ENCODE measurements at regions not wholly inside any gene's neighbourhood (a gene's known extent, or its start where the extent isn't known, plus 50 kb on each side); places are given as distances from the start of the nearest gene placed in this dataset.
"Not testable (repeated sequence)": the region's sequence is repeated elsewhere in the genome, so short reads cannot be mapped to it uniquely, and the experiment has no call there.

DNA sequence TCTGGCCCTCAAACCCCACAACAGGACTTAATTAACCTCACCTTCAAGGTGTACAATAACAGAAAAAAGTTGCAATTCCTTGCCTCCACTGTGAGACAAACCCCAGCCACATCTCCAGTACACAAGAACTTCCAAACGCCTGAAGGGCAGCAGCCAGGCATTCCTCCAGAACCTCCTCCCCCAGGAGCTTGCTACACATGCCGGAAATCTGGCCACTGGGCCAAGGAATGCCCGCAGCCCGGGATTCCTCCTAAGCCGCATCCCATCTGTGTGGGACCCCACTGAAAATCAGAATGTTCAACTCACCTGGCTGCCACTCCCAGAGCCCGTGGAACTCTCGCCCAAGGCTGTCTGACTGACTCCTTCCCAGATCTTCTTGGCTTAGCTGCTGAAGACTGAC is 901.5 kb downstream of the TAF11L14 start:
- ATAC-seq (ENCODE audit: low read depth in 2 of 2); H3K27ac Mint-ChIP-seq; H3K4me1 Mint-ChIP-seq; H3K27me3 ChIP-seq (ENCODE audit: control insufficient read depth, insufficient read depth, low read length); H3K4me1 ChIP-seq (ENCODE audit: control insufficient read depth, insufficient read depth, low read length, poor library complexity, severe bottlenecking); H3K27ac ChIP-seq (ENCODE audit: insufficient read depth, low read length, poor library complexity, severe bottlenecking); DNase-seq; H3K4me3 Mint-ChIP-seq; H3K27me3 Mint-ChIP-seq; H3K36me3 Mint-ChIP-seq; H3K9me3 ChIP-seq (ENCODE audit: control insufficient read depth in 2 of 2, low read length in 2 of 2); H3K36me3 ChIP-seq (ENCODE audit: control insufficient read depth, insufficient read depth, low read length); H3K4me3 ChIP-seq (ENCODE audit: low read depth, low read length): not testable (repeated sequence)
- H3K9me3 Mint-ChIP-seq, result peaks cover 2 to 15% (median 10%) of the 10 kb centered on the region in 7 donors

DNA sequence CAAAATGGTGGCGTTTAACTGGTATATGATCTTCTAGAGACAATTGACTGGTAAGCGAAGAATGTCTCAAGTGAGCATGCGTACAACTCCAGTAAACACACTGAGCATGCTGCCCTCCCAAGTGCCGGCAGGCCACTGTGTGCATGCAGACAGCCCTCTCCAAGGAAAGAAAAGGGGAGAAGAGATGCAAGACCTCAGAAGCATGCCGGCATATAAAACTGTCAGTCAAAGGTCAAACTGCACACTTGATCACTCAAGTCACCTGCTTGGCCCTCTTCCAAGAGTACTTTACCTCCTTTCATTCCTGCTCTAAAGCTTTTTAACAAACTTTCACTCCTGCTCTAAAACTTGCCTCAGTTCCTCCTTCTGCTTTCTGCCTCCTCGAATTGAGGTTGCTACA is 910.2 kb downstream of the TAF11L14 start:
- no peaks in the 10 kb centered on the region for H3K36me3 Mint-ChIP-seq
- no peaks in the 10 kb centered on the region for H3K4me1 Mint-ChIP-seq
- H3K27ac Mint-ChIP-seq, result no peak overlapping the region
- Histone ChIP-seq H3K27ac (ENCODE audit: insufficient read depth, low read length, poor library complexity, severe bottlenecking) (no peak overlapping the region), H3K27me3 (ENCODE audit: control insufficient read depth, insufficient read depth, low read length) (no peaks in the 10 kb centered on the region), H3K9me3 (ENCODE audit: control insufficient read depth in 2 of 2, low read length in 2 of 2) (no peaks in the 10 kb centered on the region), H3K4me3 (ENCODE audit: low read depth, low read length) (no peak overlapping the region), H3K4me1 (ENCODE audit: control insufficient read depth, insufficient read depth, low read length, poor library complexity, severe bottlenecking) (no peaks in the 10 kb centered on the region), H3K36me3 (ENCODE audit: control insufficient read depth, insufficient read depth, low read length) (no peaks in the 10 kb centered on the region)
- ATAC-seq (ENCODE audit: low read depth in 2 of 2) (no peak), DNase-seq (no peak)
- peaks cover 0 to 7% (median 2%) of the 10 kb centered on the region in 7 donors for H3K9me3 Mint-ChIP-seq
- no peaks in the 10 kb centered on the region for H3K27me3 Mint-ChIP-seq
- H3K4me3 Mint-ChIP-seq, result no peak overlapping the region

DNA sequence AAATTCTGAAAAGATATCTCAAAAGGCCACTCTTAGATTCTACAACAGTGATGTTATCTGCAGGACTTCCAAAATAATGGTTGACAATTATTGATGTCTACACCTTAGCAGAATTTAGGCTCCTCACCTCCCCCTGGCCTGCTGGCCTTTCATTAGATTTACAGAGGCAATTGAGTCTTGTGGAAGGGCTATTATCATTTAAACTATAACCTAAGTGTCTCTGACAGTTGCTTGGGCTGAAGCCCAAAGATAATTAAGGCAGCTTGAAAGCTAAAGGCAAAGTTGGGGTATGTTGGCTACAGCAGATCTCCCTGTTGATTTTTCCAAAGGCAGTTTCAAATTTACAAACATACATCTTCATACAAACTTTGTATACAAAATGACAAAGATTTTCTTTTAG is 912.3 kb downstream of the TAF11L14 start:
- Histone ChIP-seq H3K4me1 (ENCODE audit: control insufficient read depth, insufficient read depth, low read length, poor library complexity, severe bottlenecking) (no peaks in the 10 kb centered on the region), H3K27me3 (ENCODE audit: control insufficient read depth, insufficient read depth, low read length) (no peaks in the 10 kb centered on the region), H3K36me3 (ENCODE audit: control insufficient read depth, insufficient read depth, low read length) (no peaks in the 10 kb centered on the region), H3K4me3 (ENCODE audit: low read depth, low read length) (no peak overlapping the region), H3K27ac (ENCODE audit: insufficient read depth, low read length, poor library complexity, severe bottlenecking) (no peak overlapping the region), H3K9me3 (ENCODE audit: control insufficient read depth in 2 of 2, low read length in 2 of 2) (no peaks in the 10 kb centered on the region)
- H3K4me1 Mint-ChIP-seq, result no peaks in the 10 kb centered on the region
- no peaks in the 10 kb centered on the region for H3K27me3 Mint-ChIP-seq
- H3K9me3 Mint-ChIP-seq, result peaks cover 0 to 22% (median 5%) of the 10 kb centered on the region in 7 donors
- no peak overlapping the region for H3K27ac Mint-ChIP-seq
- ATAC-seq (ENCODE audit: low read depth in 2 of 2) (no peak), DNase-seq (no peak)
- H3K36me3 Mint-ChIP-seq, result no peaks in the 10 kb centered on the region
- H3K4me3 Mint-ChIP-seq, result no peak overlapping the region

DNA sequence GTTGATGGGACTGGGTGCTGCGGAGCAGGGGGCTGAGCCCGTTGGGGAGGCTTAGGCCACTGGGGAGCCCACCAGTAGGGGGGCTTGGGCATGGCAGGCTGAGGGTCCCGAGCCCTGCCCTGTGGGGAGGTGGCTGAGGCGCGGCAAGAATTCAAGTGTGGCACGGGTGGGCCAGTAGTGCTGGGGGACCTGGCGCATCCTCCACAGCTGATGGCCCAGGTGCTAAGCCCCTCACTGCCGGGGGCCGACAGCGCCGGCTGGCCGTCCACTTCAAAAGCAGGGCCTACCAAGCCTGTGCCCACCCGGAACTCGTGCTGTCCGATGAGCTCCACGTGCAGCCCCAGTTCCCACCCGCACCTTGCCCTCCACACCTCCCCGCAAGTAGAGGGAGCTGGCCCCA is 917.5 kb downstream of the TAF11L14 start:
- H3K4me1 ChIP-seq (ENCODE audit: control insufficient read depth, insufficient read depth, low read length, poor library complexity, severe bottlenecking), result no peaks in the 10 kb centered on the region
- no peak overlapping the region for H3K27ac Mint-ChIP-seq
- H3K4me3 Mint-ChIP-seq, result no peak overlapping the region
- H3K27ac ChIP-seq (ENCODE audit: insufficient read depth, low read length, poor library complexity, severe bottlenecking), result no peak overlapping the region
- no peaks in the 10 kb centered on the region for H3K9me3 ChIP-seq (ENCODE audit: control insufficient read depth in 2 of 2, low read length in 2 of 2)
- no peaks in the 10 kb centered on the region for H3K36me3 Mint-ChIP-seq
- no peaks in the 10 kb centered on the region for H3K27me3 Mint-ChIP-seq
- no peaks in the 10 kb centered on the region for H3K36me3 ChIP-seq (ENCODE audit: control insufficient read depth, insufficient read depth, low read length)
- no peaks in the 10 kb centered on the region for H3K27me3 ChIP-seq (ENCODE audit: control insufficient read depth, insufficient read depth, low read length)
- DNase-seq (no peak), ATAC-seq (ENCODE audit: low read depth in 2 of 2) (no peak)
- H3K4me1 Mint-ChIP-seq, result no peaks in the 10 kb centered on the region
- no peak overlapping the region for H3K4me3 ChIP-seq (ENCODE audit: low read depth, low read length)
- peaks cover 0 to 22% (median 4%) of the 10 kb centered on the region in 7 donors for H3K9me3 Mint-ChIP-seq

DNA sequence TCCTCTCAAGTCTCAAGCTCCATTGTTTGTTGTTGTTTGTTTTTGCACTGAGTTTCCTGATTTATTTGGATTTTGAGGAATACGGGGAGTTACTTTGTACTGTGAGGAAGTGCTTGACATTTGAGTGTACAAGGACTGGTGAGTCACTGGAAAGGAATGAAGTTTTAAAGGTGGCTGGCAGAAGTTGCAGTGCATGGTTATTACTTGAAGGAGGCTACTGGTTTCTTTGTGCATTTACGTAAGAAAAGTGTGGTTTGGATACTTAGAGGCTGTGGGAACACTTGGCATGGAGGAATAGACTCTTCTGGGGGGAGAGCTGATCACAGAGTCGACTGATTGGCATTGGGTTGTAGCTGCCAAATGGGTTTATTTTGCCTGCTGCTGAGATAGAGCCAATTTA is 919.0 kb downstream of the TAF11L14 start:
- no peaks in the 10 kb centered on the region for H3K27me3 ChIP-seq (ENCODE audit: control insufficient read depth, insufficient read depth, low read length)
- Mint-ChIP-seq H3K9me3 (peaks cover 0 to 22% (median 4%) of the 10 kb centered on the region in 7 donors), H3K4me3 (no peak overlapping the region), H3K36me3 (no peaks in the 10 kb centered on the region), H3K4me1 (no peaks in the 10 kb centered on the region), H3K27me3 (no peaks in the 10 kb centered on the region), H3K27ac (peak overlapping the region in 1 of 3 donors; percentile 58)
- ATAC-seq (ENCODE audit: low read depth in 2 of 2) (no peak), DNase-seq (no peak)
- H3K27ac ChIP-seq (ENCODE audit: insufficient read depth, low read length, poor library complexity, severe bottlenecking), result no peak overlapping the region
- no peaks in the 10 kb centered on the region for H3K9me3 ChIP-seq (ENCODE audit: control insufficient read depth in 2 of 2, low read length in 2 of 2)
- no peak overlapping the region for H3K4me3 ChIP-seq (ENCODE audit: low read depth, low read length)
- no peaks in the 10 kb centered on the region for H3K36me3 ChIP-seq (ENCODE audit: control insufficient read depth, insufficient read depth, low read length)
- H3K4me1 ChIP-seq (ENCODE audit: control insufficient read depth, insufficient read depth, low read length, poor library complexity, severe bottlenecking), result no peaks in the 10 kb centered on the region

DNA sequence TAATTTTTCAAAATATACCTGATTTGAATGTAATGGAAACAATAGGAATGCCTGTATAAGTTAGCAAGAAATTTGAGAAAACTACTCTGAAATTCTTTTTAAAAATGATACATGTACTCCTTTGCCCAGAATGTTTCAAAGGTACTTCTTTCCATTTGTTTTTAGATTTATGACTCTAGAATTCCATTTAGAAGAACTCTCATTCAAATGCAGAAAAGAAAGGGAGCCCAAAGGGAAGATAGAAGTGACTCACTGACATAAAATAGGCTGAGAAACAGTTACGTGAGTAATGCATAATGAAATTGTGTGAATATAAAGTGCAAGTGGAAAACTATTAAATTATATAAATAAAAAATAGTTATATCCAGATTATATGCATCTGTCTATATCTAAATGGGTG is 926.3 kb downstream of the TAF11L14 start:
- H3K27me3 Mint-ChIP-seq, result no peaks in the 10 kb centered on the region
- Histone ChIP-seq H3K9me3 (ENCODE audit: control insufficient read depth in 2 of 2, low read length in 2 of 2) (no peaks in the 10 kb centered on the region), H3K27ac (ENCODE audit: insufficient read depth, low read length, poor library complexity, severe bottlenecking) (no peak overlapping the region), H3K4me1 (ENCODE audit: control insufficient read depth, insufficient read depth, low read length, poor library complexity, severe bottlenecking) (no peaks in the 10 kb centered on the region), H3K36me3 (ENCODE audit: control insufficient read depth, insufficient read depth, low read length) (no peaks in the 10 kb centered on the region), H3K4me3 (ENCODE audit: low read depth, low read length) (no peak overlapping the region), H3K27me3 (ENCODE audit: control insufficient read depth, insufficient read depth, low read length) (no peaks in the 10 kb centered on the region)
- DNase-seq, result no peak
- no peak overlapping the region for H3K27ac Mint-ChIP-seq
- ATAC-seq (ENCODE audit: low read depth in 2 of 2), result no peak
- no peak overlapping the region for H3K4me3 Mint-ChIP-seq
- H3K4me1 Mint-ChIP-seq, result no peaks in the 10 kb centered on the region
- H3K36me3 Mint-ChIP-seq, result no peaks in the 10 kb centered on the region
- peaks cover 0 to 4% (median 0%) of the 10 kb centered on the region in 7 donors for H3K9me3 Mint-ChIP-seq

DNA sequence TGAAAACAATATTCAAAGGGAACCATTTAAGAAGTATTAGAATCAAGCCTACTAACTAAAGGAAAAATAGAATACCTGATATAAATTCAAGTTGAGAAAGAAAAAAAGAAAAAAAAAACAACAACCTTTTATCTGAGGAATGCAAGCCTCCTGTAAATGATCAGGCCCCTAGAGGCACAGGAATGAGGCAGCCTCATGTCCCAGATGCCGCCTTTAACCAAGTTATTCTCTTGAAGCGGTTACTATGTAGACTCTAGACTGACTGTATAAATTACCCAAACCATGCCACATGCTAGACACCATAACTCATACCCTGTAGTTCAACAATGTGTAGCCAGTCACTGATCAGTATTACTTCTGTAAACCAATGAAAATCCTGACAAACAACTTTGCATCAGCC is 929.6 kb downstream of the TAF11L14 start:
- no peaks in the 10 kb centered on the region for H3K27me3 ChIP-seq (ENCODE audit: control insufficient read depth, insufficient read depth, low read length)
- Mint-ChIP-seq H3K27ac (no peak overlapping the region), H3K9me3 (peaks cover 0 to 5% (median 2%) of the 10 kb centered on the region in 7 donors), H3K4me1 (no peaks in the 10 kb centered on the region), H3K36me3 (no peaks in the 10 kb centered on the region), H3K27me3 (no peaks in the 10 kb centered on the region), H3K4me3 (no peak overlapping the region)
- no peaks in the 10 kb centered on the region for H3K36me3 ChIP-seq (ENCODE audit: control insufficient read depth, insufficient read depth, low read length)
- DNase-seq (no peak), ATAC-seq (ENCODE audit: low read depth in 2 of 2) (no peak)
- H3K27ac ChIP-seq (ENCODE audit: insufficient read depth, low read length, poor library complexity, severe bottlenecking), result no peak overlapping the region
- H3K9me3 ChIP-seq (ENCODE audit: control insufficient read depth in 2 of 2, low read length in 2 of 2), result no peaks in the 10 kb centered on the region
- no peaks in the 10 kb centered on the region for H3K4me1 ChIP-seq (ENCODE audit: control insufficient read depth, insufficient read depth, low read length, poor library complexity, severe bottlenecking)
- H3K4me3 ChIP-seq (ENCODE audit: low read depth, low read length), result no peak overlapping the region

DNA sequence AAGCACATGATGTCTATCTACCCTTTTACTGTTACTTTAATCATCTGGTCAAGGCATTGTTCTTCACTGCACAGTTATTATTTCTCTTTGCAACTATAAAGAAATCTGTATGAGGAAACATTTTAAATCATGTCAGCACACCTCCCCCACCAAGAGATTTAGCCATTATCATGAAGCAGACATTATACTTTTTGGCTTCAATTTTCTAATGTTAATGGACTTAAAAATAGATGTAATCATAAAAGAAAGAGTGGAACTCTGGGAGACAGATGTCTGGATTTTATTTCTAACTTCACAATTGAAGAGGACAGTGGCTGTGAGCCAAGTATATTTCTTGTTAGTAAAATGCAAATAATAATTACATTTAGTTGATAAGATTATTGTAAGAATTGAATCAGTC is 932.4 kb downstream of the TAF11L14 start:
- no peaks in the 10 kb centered on the region for H3K27me3 Mint-ChIP-seq
- no peaks in the 10 kb centered on the region for H3K9me3 ChIP-seq (ENCODE audit: control insufficient read depth in 2 of 2, low read length in 2 of 2)
- no peak overlapping the region for H3K27ac Mint-ChIP-seq
- H3K4me3 ChIP-seq (ENCODE audit: low read depth, low read length), result no peak overlapping the region
- H3K27me3 ChIP-seq (ENCODE audit: control insufficient read depth, insufficient read depth, low read length), result no peaks in the 10 kb centered on the region
- H3K4me3 Mint-ChIP-seq, result no peak overlapping the region
- no peaks in the 10 kb centered on the region for H3K4me1 ChIP-seq (ENCODE audit: control insufficient read depth, insufficient read depth, low read length, poor library complexity, severe bottlenecking)
- H3K27ac ChIP-seq (ENCODE audit: insufficient read depth, low read length, poor library complexity, severe bottlenecking), result no peak overlapping the region
- DNase-seq (no peak), ATAC-seq (ENCODE audit: low read depth in 2 of 2) (no peak)
- peaks cover 0 to 5% (median 2%) of the 10 kb centered on the region in 7 donors for H3K9me3 Mint-ChIP-seq
- H3K36me3 ChIP-seq (ENCODE audit: control insufficient read depth, insufficient read depth, low read length), result no peaks in the 10 kb centered on the region
- no peaks in the 10 kb centered on the region for H3K4me1 Mint-ChIP-seq
- no peaks in the 10 kb centered on the region for H3K36me3 Mint-ChIP-seq
